GM13977 (cell line): ENCODE measurements at regions not wholly inside any gene's neighbourhood (a gene's known extent, or its start where the extent isn't known, plus 50 kb on each side); places are given as distances from the start of the nearest gene placed in this dataset.

Source experiments
- DNase-seq: peaks from one replicate; pipeline ENCODE4 v3.0.0; 2012; ENCODE audit warnings: low spot score
- in situ Hi-C: fragments of 300-500 bp; cut with MboI; formaldehyde crosslinking; loops from one replicate; pipeline ENCODE4 v1.12.0; 2022; ENCODE audit warnings: low sequenced_read_pairs, low pct_unique_long_range_greater_than_20kb, mixed read lengths, inconsistent platforms; ENCODE audit not compliant: unreplicated experiment
- TF ChIP-seq, protein P1 (sequence below): IDR thresholded peaks from 2 replicates; pipeline ENCODE4 v1.5.1; 2012; ENCODE audit warnings: mild to moderate bottlenecking, control low read depth; ENCODE audit not compliant: insufficient read depth; ENCODE audit errors: extremely low read depth, missing control alignments

DNA sequence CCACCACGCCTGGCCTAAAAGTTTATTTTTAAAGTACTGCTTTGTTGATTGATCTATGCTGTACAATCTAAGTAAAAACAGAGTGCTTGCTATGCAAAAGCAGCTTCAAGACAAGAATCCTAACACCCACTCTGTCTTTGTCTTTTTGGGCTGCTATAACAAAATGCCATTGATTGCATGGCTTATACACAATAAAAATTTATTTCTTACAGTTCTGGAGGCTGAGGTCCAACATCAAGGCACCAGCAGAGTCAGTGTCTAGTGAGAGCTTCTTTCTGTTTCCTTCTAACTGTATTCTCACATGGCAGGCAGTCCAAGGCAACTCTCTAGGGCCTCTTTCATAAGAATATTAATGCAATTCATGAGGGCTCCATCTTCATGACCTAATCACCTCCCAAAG, 63.6 kb upstream of the GJA5 start:
- in situ Hi-C loops, result no loop called here
- TF ChIP-seq, protein P1, sequence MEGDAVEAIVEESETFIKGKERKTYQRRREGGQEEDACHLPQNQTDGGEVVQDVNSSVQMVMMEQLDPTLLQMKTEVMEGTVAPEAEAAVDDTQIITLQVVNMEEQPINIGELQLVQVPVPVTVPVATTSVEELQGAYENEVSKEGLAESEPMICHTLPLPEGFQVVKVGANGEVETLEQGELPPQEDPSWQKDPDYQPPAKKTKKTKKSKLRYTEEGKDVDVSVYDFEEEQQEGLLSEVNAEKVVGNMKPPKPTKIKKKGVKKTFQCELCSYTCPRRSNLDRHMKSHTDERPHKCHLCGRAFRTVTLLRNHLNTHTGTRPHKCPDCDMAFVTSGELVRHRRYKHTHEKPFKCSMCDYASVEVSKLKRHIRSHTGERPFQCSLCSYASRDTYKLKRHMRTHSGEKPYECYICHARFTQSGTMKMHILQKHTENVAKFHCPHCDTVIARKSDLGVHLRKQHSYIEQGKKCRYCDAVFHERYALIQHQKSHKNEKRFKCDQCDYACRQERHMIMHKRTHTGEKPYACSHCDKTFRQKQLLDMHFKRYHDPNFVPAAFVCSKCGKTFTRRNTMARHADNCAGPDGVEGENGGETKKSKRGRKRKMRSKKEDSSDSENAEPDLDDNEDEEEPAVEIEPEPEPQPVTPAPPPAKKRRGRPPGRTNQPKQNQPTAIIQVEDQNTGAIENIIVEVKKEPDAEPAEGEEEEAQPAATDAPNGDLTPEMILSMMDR, result no peak
- DNase-seq, result no peak

DNA sequence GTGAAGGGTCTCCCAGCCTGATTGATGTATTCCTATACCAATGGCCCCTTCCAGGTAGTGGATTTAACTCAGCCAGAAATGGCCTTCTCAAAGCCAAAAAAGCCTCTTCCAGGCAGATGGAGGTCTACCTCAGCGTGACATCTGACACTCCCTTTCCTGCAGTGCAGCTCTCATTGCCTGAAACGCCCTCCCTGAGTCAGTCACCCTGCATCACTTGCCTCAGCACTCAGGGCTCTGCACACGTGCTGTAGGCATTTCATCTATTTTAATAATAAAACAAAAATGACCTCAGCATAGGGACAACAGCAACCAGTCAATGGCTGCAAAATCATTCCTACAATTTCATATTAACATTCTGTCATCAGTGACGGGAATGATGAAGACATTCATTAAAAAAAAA, 64.4 kb upstream of the GJA5 start:
- DNase-seq, result no peak
- TF ChIP-seq, protein P1, result no peak
- in situ Hi-C loops, result no loop called here

- TF ChIP-seq, protein P1, result no peak
- in situ Hi-C loops, result no loop called here
- DNase-seq, result no peak
Observed at GRCh38 chr1:147825586-147825985, 65.2 kb upstream of the GJA5 start.

- TF ChIP-seq, protein P1, result no peak
- in situ Hi-C loops, result no loop called here
- DNase-seq, result no peak
Observed at GRCh38 chr1:147826259-147826658, 65.9 kb upstream of the GJA5 start.

DNA sequence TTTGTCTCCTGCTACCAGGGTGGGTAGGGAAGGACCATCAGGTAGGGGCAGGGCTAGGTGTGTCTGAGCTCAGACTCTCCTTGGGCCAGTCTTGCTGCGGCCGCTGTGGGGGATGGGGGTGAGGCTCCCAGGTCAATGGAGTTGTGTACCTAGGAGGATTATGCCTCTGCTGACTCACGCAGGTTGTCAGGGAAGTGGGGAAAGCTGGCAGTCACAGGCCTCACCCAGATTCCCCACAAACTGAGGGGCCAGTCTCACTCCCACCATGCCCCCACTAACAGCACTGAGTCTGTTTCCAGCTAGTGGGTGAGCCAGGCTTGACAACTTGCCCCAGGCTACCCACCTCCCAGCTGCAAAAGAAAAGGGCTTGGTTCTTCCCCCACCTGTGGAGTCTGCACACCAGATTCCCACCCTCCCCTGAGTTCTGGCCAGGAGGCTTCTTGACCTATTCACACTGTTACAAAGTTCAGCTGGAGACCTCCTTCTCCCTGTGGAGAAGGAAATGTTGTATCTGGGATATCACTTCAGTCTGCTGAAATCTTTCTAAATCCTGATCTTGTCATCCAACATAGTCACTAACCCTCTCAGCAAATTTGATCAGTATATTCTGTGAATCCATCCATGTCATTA, 69.2 kb upstream of the GJA8 start:
- no peak for DNase-seq
- TF ChIP-seq, protein P1, result no peak
- in situ Hi-C loops, result no loop called here

- TF ChIP-seq, protein P1, result no peak
- DNase-seq, result no peak
- in situ Hi-C loops, result no loop called here
Observed at GRCh38 chr1:147834181-147834580, 68.4 kb upstream of the GJA8 start.
